MCF 10A (cell line): ENCODE measurements at regions not wholly inside any gene's neighbourhood (a gene's known extent, or its start where the extent isn't known, plus 50 kb on each side); places are given as distances from the start of the nearest gene placed in this dataset.

Experiments used
- BruUV-seq: library from RNA; stranded (reverse); fragments of 400-500 nt; replicated peaks from 2 replicates; lab custom pipeline; 2021; lab: Mats Ljungman, UMichigan
- CTCF ChIA-PET: fragments of 300-600 bp; sonication (Branson Sonifier 250); formaldehyde crosslinking; extraction: SDS; loops from one replicate; lab custom pipeline; 2021; ENCODE audit warnings: antibody characterized with exemption, inconsistent platforms; lab: Yijun Ruan, JAX
- POLR2A ChIA-PET: fragments of 300-600, 350-650 bp; sonication (Branson Sonifier 250); formaldehyde crosslinking; extraction: SDS; loops from one replicate; lab custom pipeline; 2020; ENCODE audit warnings: antibody characterized with exemption, inconsistent platforms; lab: Yijun Ruan, JAX
- DNase-seq: peaks from one replicate; pipeline ENCODE4 v3.0.0-alpha.2; 2018; ENCODE audit not compliant: unreplicated experiment
- H3K27ac Mint-ChIP-seq: one replicate; pipeline ENCODE4 v1.8.0; 2022; ENCODE audit warnings: mild to moderate bottlenecking, low read depth, mixed read lengths; ENCODE audit not compliant: unreplicated experiment
- H3K27me3 Mint-ChIP-seq: one replicate; pipeline ENCODE4 v1.8.0; 2022; ENCODE audit warnings: mixed read lengths; ENCODE audit not compliant: insufficient read depth, unreplicated experiment
- H3K36me3 Mint-ChIP-seq: one replicate; pipeline ENCODE4 v1.8.0; 2022; ENCODE audit warnings: mild to moderate bottlenecking, moderate library complexity, mixed read lengths; ENCODE audit not compliant: insufficient read depth, unreplicated experiment
- H3K4me1 Mint-ChIP-seq: one replicate; pipeline ENCODE4 v1.8.0; 2022; ENCODE audit warnings: mixed read lengths; ENCODE audit not compliant: insufficient read depth, unreplicated experiment
- H3K4me3 Mint-ChIP-seq: one replicate; pipeline ENCODE4 v1.8.0; 2022; ENCODE audit warnings: mild to moderate bottlenecking, moderate library complexity, mixed read lengths; ENCODE audit not compliant: unreplicated experiment
- H3K9me3 Mint-ChIP-seq: one replicate; pipeline ENCODE4 v1.8.0; 2022; ENCODE audit warnings: mixed read lengths; ENCODE audit not compliant: unreplicated experiment
- intact Hi-C: fragments of 100-400 bp; cut with micrococcal nuclease; formaldehyde crosslinking; loops from 2 replicates; pipeline ENCODE4 v1.14.1; 2022
- TF ChIP-seq, protein P1 (sequence below): fragments of 200-600 bp; IDR thresholded peaks from one replicate; pipeline ENCODE4 v1.8.0; 2022; ENCODE audit warnings: antibody characterized with exemption, mild to moderate bottlenecking; ENCODE audit not compliant: unreplicated experiment

DNA sequence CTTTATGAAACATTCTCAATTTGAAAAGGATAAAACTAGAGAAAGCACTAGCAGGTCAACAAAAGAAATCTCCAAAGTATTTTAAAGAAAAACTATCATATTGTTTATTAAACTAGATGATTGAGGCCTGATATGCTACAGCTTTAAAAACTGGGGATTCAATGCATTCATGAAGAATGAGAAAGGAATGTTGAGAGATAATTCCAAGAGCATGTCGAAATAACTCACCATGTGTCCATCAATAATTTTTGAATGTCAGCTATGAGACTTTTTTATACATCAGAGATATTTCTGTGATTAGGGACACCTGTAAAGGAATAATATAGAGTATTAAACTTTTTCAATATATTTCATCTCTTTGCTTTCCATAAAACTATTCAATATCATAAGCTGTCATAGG, 376.9 kb upstream of the REG3G start:
- Mint-ChIP-seq H3K9me3 (peaks cover 14% of the 10 kb centered on the region), H3K4me3 (no peak overlapping the region), H3K27me3 (no peaks in the 10 kb centered on the region), H3K36me3 (no peaks in the 10 kb centered on the region), H3K4me1 (no peaks in the 10 kb centered on the region), H3K27ac (no peak overlapping the region)
- TF ChIP-seq, protein P1, sequence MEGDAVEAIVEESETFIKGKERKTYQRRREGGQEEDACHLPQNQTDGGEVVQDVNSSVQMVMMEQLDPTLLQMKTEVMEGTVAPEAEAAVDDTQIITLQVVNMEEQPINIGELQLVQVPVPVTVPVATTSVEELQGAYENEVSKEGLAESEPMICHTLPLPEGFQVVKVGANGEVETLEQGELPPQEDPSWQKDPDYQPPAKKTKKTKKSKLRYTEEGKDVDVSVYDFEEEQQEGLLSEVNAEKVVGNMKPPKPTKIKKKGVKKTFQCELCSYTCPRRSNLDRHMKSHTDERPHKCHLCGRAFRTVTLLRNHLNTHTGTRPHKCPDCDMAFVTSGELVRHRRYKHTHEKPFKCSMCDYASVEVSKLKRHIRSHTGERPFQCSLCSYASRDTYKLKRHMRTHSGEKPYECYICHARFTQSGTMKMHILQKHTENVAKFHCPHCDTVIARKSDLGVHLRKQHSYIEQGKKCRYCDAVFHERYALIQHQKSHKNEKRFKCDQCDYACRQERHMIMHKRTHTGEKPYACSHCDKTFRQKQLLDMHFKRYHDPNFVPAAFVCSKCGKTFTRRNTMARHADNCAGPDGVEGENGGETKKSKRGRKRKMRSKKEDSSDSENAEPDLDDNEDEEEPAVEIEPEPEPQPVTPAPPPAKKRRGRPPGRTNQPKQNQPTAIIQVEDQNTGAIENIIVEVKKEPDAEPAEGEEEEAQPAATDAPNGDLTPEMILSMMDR, result no peak
- ChIA-PET CTCF (no interaction called here), POLR2A (no interaction called here)
- no peak for DNase-seq
- no TSS peak for BruUV-seq
- intact Hi-C loops, result no loop called here

DNA sequence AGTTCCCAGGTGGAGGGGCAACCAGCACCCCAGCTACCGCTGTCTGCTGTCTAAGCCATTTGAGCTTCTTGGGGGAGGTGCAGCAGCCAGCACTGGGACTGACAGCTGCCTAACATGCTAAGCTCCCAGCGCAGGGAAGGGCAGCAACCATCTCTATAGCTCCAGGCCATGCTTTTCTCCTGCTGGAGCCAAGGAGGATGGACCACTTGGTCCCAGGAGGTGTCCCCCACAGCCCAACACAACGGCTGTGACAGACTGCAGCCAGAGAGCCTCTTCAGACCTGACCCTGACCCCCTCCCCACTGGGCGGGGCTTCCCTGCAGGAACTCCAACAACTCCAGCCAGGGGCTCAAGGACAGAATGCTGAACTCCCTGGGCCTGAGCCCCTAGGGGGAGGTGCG, 370.6 kb upstream of the REG3G start:
- no peaks in the 10 kb centered on the region for H3K27me3 Mint-ChIP-seq
- ChIA-PET POLR2A (no interaction called here), CTCF (interaction anchor here (0.8 kb wide), 1 partner anchor 18 kb away, joined by 4 read pairs; no protein-coding TSS in a partner anchor)
- H3K27ac Mint-ChIP-seq, result no peak overlapping the region
- H3K9me3 Mint-ChIP-seq, result peaks cover 47% of the 10 kb centered on the region
- TF ChIP-seq, protein P1, result no peak
- no peak overlapping the region for H3K4me3 Mint-ChIP-seq
- no TSS peak for BruUV-seq
- no peak for DNase-seq
- no peaks in the 10 kb centered on the region for H3K36me3 Mint-ChIP-seq
- H3K4me1 Mint-ChIP-seq, result no peaks in the 10 kb centered on the region
- intact Hi-C loops, result no loop called here

DNA sequence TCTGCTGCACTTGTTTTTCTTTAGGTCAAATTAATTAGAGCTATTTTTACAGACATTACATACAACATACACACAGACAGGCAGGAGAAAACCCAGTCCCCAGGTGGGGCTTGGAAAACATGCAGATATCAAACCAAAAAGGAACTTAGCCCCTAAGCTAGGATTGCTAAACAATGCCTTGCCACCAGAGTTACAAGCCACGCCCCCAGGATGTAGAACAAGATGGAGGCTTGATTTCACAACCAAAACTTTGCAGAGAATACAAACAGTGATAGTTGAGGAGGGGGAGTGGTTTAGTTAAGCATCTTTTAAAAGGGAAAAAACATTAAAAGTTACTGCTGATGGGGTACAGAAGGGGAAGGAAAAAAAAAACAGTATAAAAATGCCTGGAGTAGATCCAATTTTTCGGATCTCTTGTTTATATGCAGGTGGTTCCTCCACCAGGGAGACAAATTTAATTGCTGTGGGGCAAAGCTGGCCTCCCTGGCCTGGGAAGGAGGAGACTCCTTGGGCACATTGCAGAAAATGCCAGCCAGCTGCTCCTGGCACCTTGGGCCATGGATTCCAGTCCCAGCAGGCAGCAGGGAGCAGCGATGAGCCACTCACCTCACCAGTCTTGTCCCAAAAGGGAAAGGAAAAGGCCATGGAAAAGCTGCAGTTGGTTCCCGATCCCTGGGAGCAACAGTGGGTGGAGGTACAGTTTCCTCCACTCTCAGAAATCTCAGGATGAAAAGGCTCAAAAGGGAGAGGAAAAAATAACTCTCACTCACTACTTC, 348.4 kb upstream of the REG3G start:
- H3K27ac Mint-ChIP-seq, result no peak overlapping the region
- H3K4me1 Mint-ChIP-seq, result no peaks in the 10 kb centered on the region
- POLR2A ChIA-PET, result no interaction called here
- H3K4me3 Mint-ChIP-seq, result no peak overlapping the region
- no TSS peak for BruUV-seq
- CTCF ChIA-PET, result interaction anchor here (0.6 kb wide), 1 partner anchor 10 kb away, joined by 3 read pairs; no protein-coding TSS in a partner anchor
- intact Hi-C loops, result no loop called here
- no peak for DNase-seq
- H3K9me3 Mint-ChIP-seq, result peaks cover 7% of the 10 kb centered on the region
- no peaks in the 10 kb centered on the region for H3K27me3 Mint-ChIP-seq
- TF ChIP-seq, protein P1, result no peak
- H3K36me3 Mint-ChIP-seq, result no peaks in the 10 kb centered on the region

DNA sequence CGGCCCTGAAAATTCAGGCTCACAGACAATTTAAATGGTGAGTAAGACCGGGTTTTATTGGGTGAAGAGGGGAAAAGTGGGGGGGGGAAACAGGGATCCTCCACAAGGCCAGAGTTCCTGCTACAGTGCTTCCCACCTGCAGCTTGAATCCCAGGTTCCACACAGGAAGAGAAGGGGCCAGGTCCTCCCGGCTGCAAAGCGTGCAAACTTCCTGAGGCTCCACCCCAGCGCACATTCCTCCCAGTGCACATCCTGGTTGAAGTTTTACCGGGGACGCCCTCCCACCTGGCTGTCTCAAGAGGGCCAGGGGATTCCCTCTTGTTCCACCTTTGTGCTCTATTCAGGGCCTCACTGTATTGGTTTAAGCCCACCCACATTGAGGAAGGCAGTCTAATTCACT, 347.7 kb upstream of the REG3G start:
- ChIA-PET POLR2A (no interaction called here), CTCF (interaction anchor here (0.6 to 0.7 kb wide), 2 partner anchors 9 to 38 kb away, joined by 3 to 4 read pairs; no protein-coding TSS in a partner anchor)
- Mint-ChIP-seq H3K36me3 (no peaks in the 10 kb centered on the region), H3K9me3 (peaks cover 7% of the 10 kb centered on the region), H3K27ac (no peak overlapping the region), H3K4me3 (no peak overlapping the region), H3K4me1 (no peaks in the 10 kb centered on the region), H3K27me3 (no peaks in the 10 kb centered on the region)
- no peak for DNase-seq
- TF ChIP-seq, protein P1, result no peak
- intact Hi-C loops, result no loop called here
- BruUV-seq, result no TSS peak
